GM23248 (cell line): ENCODE measurements at regions not wholly inside any gene's neighbourhood (a gene's known extent, or its start where the extent isn't known, plus 50 kb on each side); places are given as distances from the start of the nearest gene placed in this dataset.
"Not testable (repeated sequence)": the region's sequence is repeated elsewhere in the genome, so short reads cannot be mapped to it uniquely, and the experiment has no call there.

Source experiments
- DNase-seq: peaks from one replicate; pipeline ENCODE4 v3.0.0-alpha.2; 2015
- H2AFZ ChIP-seq: fragments of 200-600 bp; sonication (generic); 2 replicates; pipeline ENCODE4 v1.6.1; 2016; ENCODE audit warnings: antibody characterized with exemption
- H3F3A ChIP-seq: fragments of 200-600 bp; sonication (generic); 2 replicates; pipeline ENCODE4 v1.6.1; 2016; ENCODE audit warnings: mild to moderate bottlenecking, antibody characterized with exemption, mixed run types; ENCODE audit not compliant: insufficient read depth
- H3K27ac ChIP-seq: fragments of 200-600 bp; sonication (generic); 2 replicates; pipeline ENCODE4 v1.5.1; 2016; ENCODE audit warnings: mild to moderate bottlenecking
- H3K27me3 ChIP-seq: fragments of 200-600 bp; sonication (generic); replicated peaks from 2 replicates; pipeline ENCODE4 v1.6.1; 2016; ENCODE audit warnings: mild to moderate bottlenecking; ENCODE audit not compliant: insufficient read depth
- H3K36me3 ChIP-seq: fragments of 200-600 bp; sonication (generic); 2 replicates; pipeline ENCODE4 v1.6.1; 2016; ENCODE audit warnings: low read depth, mild to moderate bottlenecking
- H3K4me1 ChIP-seq: fragments of 200-600 bp; sonication (generic); 2 replicates; pipeline ENCODE4 v1.6.1; 2016; ENCODE audit warnings: mild to moderate bottlenecking; ENCODE audit not compliant: insufficient read depth
- H3K4me2 ChIP-seq: fragments of 200-600 bp; sonication (generic); one replicate; pipeline ENCODE4 v1.6.1; 2016; ENCODE audit warnings: mild to moderate bottlenecking; ENCODE audit not compliant: unreplicated experiment
- H3K4me3 ChIP-seq: fragments of 200-600 bp; sonication (generic); 2 replicates; pipeline ENCODE4 v1.5.1; 2016; ENCODE audit warnings: mild to moderate bottlenecking
- H3K79me2 ChIP-seq: fragments of 200-600 bp; sonication (generic); 2 replicates; pipeline ENCODE4 v1.6.1; 2016; ENCODE audit warnings: mild to moderate bottlenecking; ENCODE audit not compliant: insufficient read depth
- H3K9ac ChIP-seq: fragments of 200-600 bp; sonication (generic); 2 replicates; pipeline ENCODE4 v1.6.1; 2016; ENCODE audit warnings: mild to moderate bottlenecking
- H3K9me2 ChIP-seq: fragments of 200-600 bp; sonication (generic); 2 replicates; pipeline ENCODE4 v1.6.1; 2016; ENCODE audit warnings: mixed run types, mild to moderate bottlenecking, moderate library complexity; ENCODE audit not compliant: insufficient read depth
- H3K9me3 ChIP-seq: fragments of 200-600 bp; sonication (generic); one replicate; pipeline ENCODE4 v1.6.1; 2017; ENCODE audit warnings: low read depth
- H4K20me1 ChIP-seq: fragments of 200-600 bp; sonication (generic); 2 replicates; pipeline ENCODE4 v1.6.0; 2016; ENCODE audit not compliant: insufficient read depth
- EZH2 ChIP-seq: fragments of 200-600 bp; sonication (generic); IDR thresholded peaks from 2 replicates; pipeline ENCODE4 v1.6.1; 2018; ENCODE audit warnings: antibody characterized with exemption, mild to moderate bottlenecking; ENCODE audit not compliant: insufficient read depth, poor library complexity, severe bottlenecking
- EZH2phosphoT487 ChIP-seq: fragments of 200-600 bp; sonication (generic); IDR thresholded peaks from 2 replicates; pipeline ENCODE4 v1.6.1; 2018; ENCODE audit warnings: antibody characterized with exemption, moderate library complexity, mild to moderate bottlenecking, low read depth; ENCODE audit not compliant: insufficient read depth
- WGBS, 2 experiments: methylation state at CpG; one replicate each; pipeline ENCODE4 v1.1.6; 2015 to 2017; ENCODE audit warnings: low lambda C conversion rate in 2 of 2, low coverage in 1 of 2; ENCODE audit errors: missing lambda C conversion rate in 2 of 2; 5-methylcytosine and 5-hydroxymethylcytosine counted together
- in situ Hi-C: fragments of 300-500 bp; cut with MboI; formaldehyde crosslinking; loops from 2 replicates; pipeline ENCODE4 v1.15.0; 2020

- Histone ChIP-seq H4K20me1 (no peaks in the 10 kb centered on the region), H2AFZ (no peak overlapping the region), H3K36me3 (no peaks in the 10 kb centered on the region), H3K4me1 (peaks cover 11% of the 10 kb centered on the region), H3F3A (no peaks in the 10 kb centered on the region), H3K4me2 (no peak overlapping the region), H3K9ac (no peak overlapping the region), H3K79me2 (no peaks in the 10 kb centered on the region), H3K9me3 (no peaks in the 10 kb centered on the region), H3K9me2 (no peaks in the 10 kb centered on the region; the same call in 1 of the 2 replicates), H3K27ac (no peak overlapping the region), H3K4me3 (no peak overlapping the region), H3K27me3 (no peaks in the 10 kb centered on the region)
- in situ Hi-C loops, result no loop called here
- WGBS, 2 experiments, result 60 to 62% methylated on average over 2 of the region's 2 CpGs
- DNase-seq, result no peak
- no peak for TF ChIP-seq EZH2phosphoT487
- no peak for TF ChIP-seq EZH2
These were observed 112.0 kb upstream of the PNPT1 start for GRCh38 chr2:55805686-55806085.

- Histone ChIP-seq H3F3A (no peaks in the 10 kb centered on the region), H2AFZ (no peak overlapping the region), H3K4me1 (no peaks in the 10 kb centered on the region), H3K9ac (no peak overlapping the region), H3K4me2 (no peak overlapping the region), H3K27ac (no peak overlapping the region), H3K36me3 (no peaks in the 10 kb centered on the region), H4K20me1 (no peaks in the 10 kb centered on the region), H3K4me3 (no peak overlapping the region), H3K27me3 (no peaks in the 10 kb centered on the region), H3K79me2 (no peaks in the 10 kb centered on the region), H3K9me2 (no peaks in the 10 kb centered on the region; the same call in 1 of the 2 replicates), H3K9me3 (no peaks in the 10 kb centered on the region)
- in situ Hi-C loops, result no loop called here
- TF ChIP-seq EZH2 (no peak), EZH2phosphoT487 (no peak)
- 42 to 48% methylated on average over 6 of the region's 6 CpGs for WGBS, 2 experiments
- no peak for DNase-seq
These were observed 110.9 kb upstream of the PNPT1 start for GRCh38 chr2:55804535-55804934.

GRCh38 chr2:55802067-55802466, 108.4 kb upstream of the PNPT1 start:
- no peaks in the 10 kb centered on the region for H3K27me3 ChIP-seq
- H3K9me3 ChIP-seq, result no peaks in the 10 kb centered on the region
- no peak overlapping the region for H3K9ac ChIP-seq
- no peak overlapping the region for H2AFZ ChIP-seq
- in situ Hi-C loops, result no loop called here
- H3K4me1 ChIP-seq, result no peaks in the 10 kb centered on the region
- H3K27ac ChIP-seq, result no peak overlapping the region
- H3K36me3 ChIP-seq, result no peaks in the 10 kb centered on the region
- no peaks in the 10 kb centered on the region for H3K79me2 ChIP-seq
- no peak for DNase-seq
- H3F3A ChIP-seq, result no peaks in the 10 kb centered on the region
- WGBS, 2 experiments, result 79 to 84% methylated on average over 2 of the region's 2 CpGs
- H3K4me3 ChIP-seq, result no peak overlapping the region
- no peaks in the 10 kb centered on the region; the same call in 1 of the 2 replicates for H3K9me2 ChIP-seq
- no peaks in the 10 kb centered on the region for H4K20me1 ChIP-seq
- TF ChIP-seq EZH2 (no peak), EZH2phosphoT487 (no peak)
- H3K4me2 ChIP-seq, result no peak overlapping the region

- Histone ChIP-seq H3K27ac (no peak overlapping the region), H3K4me3 (no peak overlapping the region), H3K9me3 (no peaks in the 10 kb centered on the region), H3K79me2 (no peaks in the 10 kb centered on the region), H2AFZ (no peak overlapping the region), H3K27me3 (no peaks in the 10 kb centered on the region), H4K20me1 (no peaks in the 10 kb centered on the region), H3K4me1 (no peaks in the 10 kb centered on the region), H3K9me2 (no peaks in the 10 kb centered on the region; the same call in 1 of the 2 replicates), H3K9ac (no peak overlapping the region), H3F3A (no peaks in the 10 kb centered on the region), H3K4me2 (no peak overlapping the region), H3K36me3 (no peaks in the 10 kb centered on the region)
- no peak for DNase-seq
- 78 to 81% methylated on average over 1 of the region's 1 CpG for WGBS, 2 experiments
- in situ Hi-C loops, result no loop called here
- TF ChIP-seq EZH2phosphoT487, result no peak
- TF ChIP-seq EZH2, result no peak
These were observed 107.8 kb upstream of the PNPT1 start for GRCh38 chr2:55801436-55801835.

GRCh38 chr2:55799624-55800023, 106.0 kb upstream of the PNPT1 start:
- H3K27ac ChIP-seq, H3K4me3 ChIP-seq, H3K4me2 ChIP-seq, H3K79me2 ChIP-seq, H4K20me1 ChIP-seq, H3K9me2 ChIP-seq, DNase-seq, H3K27me3 ChIP-seq, in situ Hi-C loops, H3K4me1 ChIP-seq, H3K9me3 ChIP-seq, H3K9ac ChIP-seq, H3F3A ChIP-seq, H3K36me3 ChIP-seq, H2AFZ ChIP-seq: not testable (repeated sequence)
- 91 to 97% methylated on average over 13 to 14 of the region's 14 CpGs for WGBS, 2 experiments
